Osteocyte (in vitro differentiated cells): ENCODE measurements at regions not wholly inside any gene's neighbourhood (a gene's known extent, or its start where the extent isn't known, plus 50 kb on each side); places are given as distances from the start of the nearest gene placed in this dataset.

Source experiments
- DNase-seq: peaks from one replicate; pipeline ENCODE4 v3.0.0; 2021; ENCODE audit warnings: mixed read lengths; ENCODE audit not compliant: unreplicated experiment; ENCODE audit errors: extremely low spot score
- H3K27ac Mint-ChIP-seq: one replicate; pipeline ENCODE4 v1.8.0; 2021; ENCODE audit warnings: mild to moderate bottlenecking, mixed read lengths; ENCODE audit not compliant: unreplicated experiment
- H3K27me3 Mint-ChIP-seq: one replicate; pipeline ENCODE4 v1.8.0; 2021; ENCODE audit warnings: mixed read lengths; ENCODE audit not compliant: unreplicated experiment
- H3K36me3 Mint-ChIP-seq: one replicate; pipeline ENCODE4 v1.8.0; 2021; ENCODE audit warnings: mixed read lengths; ENCODE audit not compliant: unreplicated experiment
- H3K4me1 Mint-ChIP-seq: one replicate; pipeline ENCODE4 v1.8.0; 2021; ENCODE audit warnings: mixed read lengths; ENCODE audit not compliant: unreplicated experiment
- H3K4me3 Mint-ChIP-seq: one replicate; pipeline ENCODE4 v1.8.0; 2021; ENCODE audit warnings: mild to moderate bottlenecking, moderate library complexity, mixed read lengths; ENCODE audit not compliant: unreplicated experiment
- H3K9me3 Mint-ChIP-seq: one replicate; pipeline ENCODE4 v1.8.0; 2021; ENCODE audit warnings: mixed read lengths; ENCODE audit not compliant: unreplicated experiment
- TF ChIP-seq, protein P1 (sequence below): fragments of 200-600 bp; sonication (generic); IDR thresholded peaks from 2 replicates; pipeline ENCODE4 v1.5.0; 2021; ENCODE audit warnings: antibody characterized with exemption, mild to moderate bottlenecking, moderate library complexity

DNA sequence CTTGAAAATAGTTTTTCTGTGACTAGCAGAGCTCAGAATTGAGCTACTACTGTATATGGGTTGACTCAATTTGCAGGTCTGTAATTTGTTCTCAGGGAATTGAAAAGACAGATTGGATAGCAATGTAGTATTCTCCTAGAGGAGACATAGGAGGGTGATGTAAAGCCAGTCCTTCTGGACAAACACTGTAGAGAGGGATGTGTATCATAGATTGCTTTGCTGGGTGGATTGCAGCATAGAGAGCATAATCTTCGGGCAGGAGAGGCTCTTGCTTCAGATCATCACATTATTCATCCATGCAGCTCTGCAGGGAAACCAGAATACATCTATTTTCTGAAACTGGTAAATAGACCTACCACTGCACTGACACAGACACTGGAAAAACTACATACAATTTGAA, 1110.5 kb downstream of the RAPGEF2 start:
- H3K4me3 Mint-ChIP-seq: no peak overlapping the region
- H3K9me3 Mint-ChIP-seq: peaks cover 27% of the 10 kb centered on the region
- H3K4me1 Mint-ChIP-seq: no peaks in the 10 kb centered on the region
- no peak overlapping the region for H3K27ac Mint-ChIP-seq
- H3K36me3 Mint-ChIP-seq: peaks cover 3% of the 10 kb centered on the region
- peaks cover 15% of the 10 kb centered on the region for H3K27me3 Mint-ChIP-seq
- TF ChIP-seq, protein P1, sequence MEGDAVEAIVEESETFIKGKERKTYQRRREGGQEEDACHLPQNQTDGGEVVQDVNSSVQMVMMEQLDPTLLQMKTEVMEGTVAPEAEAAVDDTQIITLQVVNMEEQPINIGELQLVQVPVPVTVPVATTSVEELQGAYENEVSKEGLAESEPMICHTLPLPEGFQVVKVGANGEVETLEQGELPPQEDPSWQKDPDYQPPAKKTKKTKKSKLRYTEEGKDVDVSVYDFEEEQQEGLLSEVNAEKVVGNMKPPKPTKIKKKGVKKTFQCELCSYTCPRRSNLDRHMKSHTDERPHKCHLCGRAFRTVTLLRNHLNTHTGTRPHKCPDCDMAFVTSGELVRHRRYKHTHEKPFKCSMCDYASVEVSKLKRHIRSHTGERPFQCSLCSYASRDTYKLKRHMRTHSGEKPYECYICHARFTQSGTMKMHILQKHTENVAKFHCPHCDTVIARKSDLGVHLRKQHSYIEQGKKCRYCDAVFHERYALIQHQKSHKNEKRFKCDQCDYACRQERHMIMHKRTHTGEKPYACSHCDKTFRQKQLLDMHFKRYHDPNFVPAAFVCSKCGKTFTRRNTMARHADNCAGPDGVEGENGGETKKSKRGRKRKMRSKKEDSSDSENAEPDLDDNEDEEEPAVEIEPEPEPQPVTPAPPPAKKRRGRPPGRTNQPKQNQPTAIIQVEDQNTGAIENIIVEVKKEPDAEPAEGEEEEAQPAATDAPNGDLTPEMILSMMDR: no peak
- DNase-seq: no peak

DNA sequence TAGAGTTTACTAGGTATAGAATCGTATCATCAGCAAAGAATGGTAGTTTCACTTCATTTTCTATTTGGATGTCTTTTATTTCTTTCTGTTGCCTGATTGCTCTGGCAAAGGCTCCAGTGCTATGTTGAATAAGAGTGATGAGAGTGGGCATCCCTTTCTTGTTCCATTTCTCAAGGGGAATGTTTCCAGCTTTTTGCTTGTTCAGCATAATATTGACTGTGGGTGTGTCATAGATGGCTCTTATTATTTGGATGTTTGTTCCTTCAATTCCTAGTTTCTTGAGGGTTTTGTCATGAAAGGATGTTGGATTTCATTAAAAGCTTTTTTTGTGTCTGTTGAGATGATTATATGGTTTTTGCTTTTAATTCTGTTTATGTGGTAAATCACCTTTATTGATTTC, 1114.5 kb downstream of the RAPGEF2 start:
- peaks cover 37% of the 10 kb centered on the region for H3K9me3 Mint-ChIP-seq
- H3K4me1 Mint-ChIP-seq: no peaks in the 10 kb centered on the region
- no peak overlapping the region for H3K27ac Mint-ChIP-seq
- TF ChIP-seq, protein P1: no peak
- H3K27me3 Mint-ChIP-seq: peaks cover 4% of the 10 kb centered on the region
- H3K4me3 Mint-ChIP-seq: no peak overlapping the region
- DNase-seq: no peak
- H3K36me3 Mint-ChIP-seq: peaks cover 3% of the 10 kb centered on the region

DNA sequence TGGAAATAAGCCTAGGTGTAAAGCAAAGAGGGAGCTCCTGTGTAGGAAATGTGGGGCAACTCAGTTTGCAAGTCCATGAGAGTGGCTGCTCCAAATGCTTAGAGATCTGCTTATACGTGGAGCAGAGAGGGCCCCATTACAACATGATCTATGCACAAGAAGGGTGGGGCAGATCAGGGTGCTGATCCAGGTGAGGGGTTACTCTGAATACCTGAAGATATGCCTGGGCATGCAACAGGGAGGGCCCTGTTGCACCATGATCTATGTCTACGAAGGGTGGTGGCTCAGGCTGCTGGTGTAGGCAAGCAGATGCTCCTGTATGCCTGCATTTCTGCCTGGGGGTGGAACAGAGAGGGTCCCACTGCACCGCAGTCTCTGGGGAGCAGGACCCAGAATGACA, 1121.2 kb downstream of the RAPGEF2 start:
- no peak overlapping the region for H3K27ac Mint-ChIP-seq
- H3K9me3 Mint-ChIP-seq: peaks cover 6% of the 10 kb centered on the region
- H3K4me3 Mint-ChIP-seq: no peak overlapping the region
- H3K4me1 Mint-ChIP-seq: peaks cover 8% of the 10 kb centered on the region
- DNase-seq: no peak
- H3K27me3 Mint-ChIP-seq: no peaks in the 10 kb centered on the region
- TF ChIP-seq, protein P1: no peak
- H3K36me3 Mint-ChIP-seq: no peaks in the 10 kb centered on the region

DNA sequence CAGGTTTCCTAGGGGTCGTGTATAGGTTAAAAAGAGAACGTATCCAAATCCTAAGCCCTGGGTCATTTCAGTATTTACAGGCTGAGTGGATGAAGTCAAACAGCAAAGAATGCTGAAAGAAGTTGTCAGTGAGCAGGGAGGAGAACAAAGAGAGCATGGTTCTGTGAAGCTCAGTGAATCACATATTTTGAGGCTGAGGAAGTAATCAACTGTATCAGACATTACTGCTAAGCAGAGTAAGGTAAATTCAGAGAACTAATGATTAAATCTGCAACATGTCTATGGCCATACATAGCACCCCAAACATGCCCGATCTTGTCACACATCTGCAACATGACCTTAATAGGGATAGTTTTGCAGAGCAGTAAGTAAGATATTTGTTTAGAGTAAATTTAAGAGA, 1130.3 kb downstream of the RAPGEF2 start:
- no peak for DNase-seq
- no peak overlapping the region for H3K4me3 Mint-ChIP-seq
- no peaks in the 10 kb centered on the region for H3K9me3 Mint-ChIP-seq
- peaks cover 4% of the 10 kb centered on the region for H3K27me3 Mint-ChIP-seq
- H3K36me3 Mint-ChIP-seq: no peaks in the 10 kb centered on the region
- H3K4me1 Mint-ChIP-seq: peaks cover 2% of the 10 kb centered on the region
- H3K27ac Mint-ChIP-seq: no peak overlapping the region
- TF ChIP-seq, protein P1: no peak

DNA sequence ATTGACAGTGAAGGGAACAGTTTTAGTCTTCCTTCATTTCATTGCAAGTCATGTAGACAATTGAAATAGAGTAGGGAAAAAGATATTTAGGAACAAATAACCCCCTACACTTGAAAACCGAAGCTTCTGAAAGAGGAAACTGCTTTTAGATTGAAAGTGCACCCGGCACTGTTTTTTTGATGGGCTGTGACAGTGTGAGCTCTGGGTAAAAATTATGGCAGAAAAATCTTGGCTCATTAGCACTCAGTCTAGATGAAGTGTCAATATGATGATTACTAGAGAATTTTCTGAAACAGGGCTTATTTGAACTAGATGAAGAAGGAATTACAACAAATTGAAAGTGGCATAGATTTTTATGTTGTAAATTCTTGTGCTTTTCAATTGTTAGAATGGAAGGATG, 1132.4 kb downstream of the RAPGEF2 start:
- H3K9me3 Mint-ChIP-seq: peaks cover 8% of the 10 kb centered on the region
- H3K27ac Mint-ChIP-seq: no peak overlapping the region
- TF ChIP-seq, protein P1: no peak
- H3K36me3 Mint-ChIP-seq: no peaks in the 10 kb centered on the region
- H3K27me3 Mint-ChIP-seq: peaks cover 4% of the 10 kb centered on the region
- H3K4me1 Mint-ChIP-seq: no peaks in the 10 kb centered on the region
- no peak for DNase-seq
- no peak overlapping the region for H3K4me3 Mint-ChIP-seq
